Uterus (tissue), 3 donors: ENCODE measurements at regions not wholly inside any gene's neighbourhood (a gene's known extent, or its start where the extent isn't known, plus 50 kb on each side); places are given as distances from the start of the nearest gene placed in this dataset.

Experiments used
- DNase-seq, 2 donors: peaks; one replicate each; pipeline ENCODE4 v3.0.0-alpha.2; 2019 to 2020
- H3K27ac ChIP-seq, 2 donors: fragments of 200-600 bp; sonication (generic); 1 replicate in 1 of 2; 2 replicates in 1 of 2; pipeline ENCODE4 v1.5.1; 2016 to 2018
- H3K27me3 ChIP-seq, 2 donors: fragments of 200-600 bp; sonication (generic); one replicate each; pipeline ENCODE4 v1.5.1; 2018 to 2019; ENCODE audit warnings: control low read depth in 1 of 2
- H3K36me3 ChIP-seq, 2 donors: fragments of 200-600 bp; sonication (generic); one replicate each; pipeline ENCODE4 v1.5.1; 2019; ENCODE audit warnings: control low read depth in 1 of 2
- H3K4me1 ChIP-seq, 2 donors: fragments of 200-600 bp; sonication (generic); one replicate each; pipeline ENCODE4 v1.5.1; 2018 to 2019; ENCODE audit warnings: control low read depth in 1 of 2
- H3K4me3 ChIP-seq, 2 donors: fragments of 200-600 bp; sonication (generic); 1 replicate in 1 of 2; 2 replicates in 1 of 2; pipeline ENCODE4 v1.5.1; 2018 to 2019; ENCODE audit warnings: mild to moderate bottlenecking in 1 of 2
- H3K9me3 ChIP-seq, 2 donors: fragments of 200-600 bp; sonication (generic); one replicate each; pipeline ENCODE4 v1.5.1; 2019; ENCODE audit warnings: control low read depth in 1 of 2
- POLR2A ChIP-seq, 2 donors: fragments of 450-650 bp; IDR thresholded peaks; one replicate each; pipeline ENCODE4 v1.6.1; 2016; ENCODE audit warnings: antibody characterized with exemption in 2 of 2, mild to moderate bottlenecking in 1 of 2, moderate library complexity in 1 of 2
- intact Hi-C: fragments of 100-400 bp; cut with DNase I; formaldehyde crosslinking; loops from one replicate; pipeline ENCODE4 v1.15.1; 2023; ENCODE audit warnings: low total_unique reads
- TF ChIP-seq, protein P1 (sequence below), 4 experiments: fragments of 200-600 bp in 2 of 4; fragments of 450-650 bp in 2 of 4; sonication (generic) in 2 of 4; IDR thresholded peaks; one replicate each; pipeline ENCODE4 v1.5.1; 2016 to 2019; ENCODE audit warnings: antibody characterized with exemption in 4 of 4, mild to moderate bottlenecking in 2 of 4, moderate library complexity in 1 of 4
- donor health status: DM: yes; HTN: yes; CAD: no.

- no peak overlapping the region for H3K27ac ChIP-seq
- H3K36me3 ChIP-seq, result no peaks in the 10 kb centered on the region
- no peaks in the 10 kb centered on the region for H3K9me3 ChIP-seq
- no peak for DNase-seq
- H3K4me1 ChIP-seq, result no peaks in the 10 kb centered on the region
- H3K4me3 ChIP-seq, result no peak overlapping the region
- no peaks in the 10 kb centered on the region for H3K27me3 ChIP-seq
- intact Hi-C loops, result no loop called here
- TF ChIP-seq POLR2A (IDR thresholded peaks at IDR 0.05), result no peak
- TF ChIP-seq, protein P1, sequence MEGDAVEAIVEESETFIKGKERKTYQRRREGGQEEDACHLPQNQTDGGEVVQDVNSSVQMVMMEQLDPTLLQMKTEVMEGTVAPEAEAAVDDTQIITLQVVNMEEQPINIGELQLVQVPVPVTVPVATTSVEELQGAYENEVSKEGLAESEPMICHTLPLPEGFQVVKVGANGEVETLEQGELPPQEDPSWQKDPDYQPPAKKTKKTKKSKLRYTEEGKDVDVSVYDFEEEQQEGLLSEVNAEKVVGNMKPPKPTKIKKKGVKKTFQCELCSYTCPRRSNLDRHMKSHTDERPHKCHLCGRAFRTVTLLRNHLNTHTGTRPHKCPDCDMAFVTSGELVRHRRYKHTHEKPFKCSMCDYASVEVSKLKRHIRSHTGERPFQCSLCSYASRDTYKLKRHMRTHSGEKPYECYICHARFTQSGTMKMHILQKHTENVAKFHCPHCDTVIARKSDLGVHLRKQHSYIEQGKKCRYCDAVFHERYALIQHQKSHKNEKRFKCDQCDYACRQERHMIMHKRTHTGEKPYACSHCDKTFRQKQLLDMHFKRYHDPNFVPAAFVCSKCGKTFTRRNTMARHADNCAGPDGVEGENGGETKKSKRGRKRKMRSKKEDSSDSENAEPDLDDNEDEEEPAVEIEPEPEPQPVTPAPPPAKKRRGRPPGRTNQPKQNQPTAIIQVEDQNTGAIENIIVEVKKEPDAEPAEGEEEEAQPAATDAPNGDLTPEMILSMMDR (IDR thresholded peaks at IDR 0.05), result no peak
Measured at GRCh38 chr18:22019193-22019592, 150.2 kb upstream of the GATA6 start.

DNA sequence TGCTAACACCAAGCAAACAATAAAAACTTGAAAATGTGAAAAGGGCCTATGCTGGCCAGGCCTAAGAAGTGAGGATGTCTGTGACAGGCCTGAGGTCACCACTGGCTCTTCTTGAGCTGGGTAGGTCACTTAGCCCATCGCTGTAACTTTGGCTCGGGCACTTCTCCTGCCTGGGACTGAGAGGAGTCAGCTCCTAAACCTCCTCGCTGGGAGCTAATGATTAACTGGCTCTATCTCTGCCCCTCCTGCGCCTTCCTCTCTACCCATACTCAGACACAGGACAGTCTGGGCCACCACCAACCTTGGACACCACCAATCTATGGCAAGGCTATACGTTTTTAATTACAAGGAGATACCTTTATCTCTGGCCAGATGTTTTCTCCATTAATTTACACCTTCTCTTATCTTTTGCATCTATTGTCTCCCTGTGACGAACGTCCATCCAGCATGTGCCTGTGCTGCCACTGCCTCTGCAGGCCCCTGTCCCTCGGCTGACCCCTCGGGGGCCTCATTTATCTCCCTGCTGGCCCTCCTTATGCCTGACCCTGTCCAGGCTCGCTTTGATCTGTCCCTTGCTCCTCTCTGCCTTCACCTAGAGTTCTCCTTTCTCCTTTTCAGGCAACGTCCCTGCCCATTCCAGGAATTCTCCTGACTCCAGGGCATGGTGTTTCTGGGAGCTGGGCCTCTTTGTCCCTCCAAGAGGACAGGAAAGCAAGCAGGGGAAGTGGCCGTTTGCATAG, 149.1 kb upstream of the GATA6 start:
- H3K4me3 ChIP-seq, result no peak overlapping the region
- intact Hi-C loops, result loop anchor here (10.0 kb wide), 1 partner anchor 55 kb away; no protein-coding TSS in a partner anchor
- no peaks in the 10 kb centered on the region for H3K9me3 ChIP-seq
- DNase-seq, result no peak
- no peaks in the 10 kb centered on the region for H3K27me3 ChIP-seq
- H3K36me3 ChIP-seq, result no peaks in the 10 kb centered on the region
- no peak for TF ChIP-seq POLR2A (IDR thresholded peaks at IDR 0.05)
- TF ChIP-seq, protein P1 (IDR thresholded peaks at IDR 0.05), result no peak
- H3K27ac ChIP-seq, result no peak overlapping the region
- H3K4me1 ChIP-seq, result no peaks in the 10 kb centered on the region

DNA sequence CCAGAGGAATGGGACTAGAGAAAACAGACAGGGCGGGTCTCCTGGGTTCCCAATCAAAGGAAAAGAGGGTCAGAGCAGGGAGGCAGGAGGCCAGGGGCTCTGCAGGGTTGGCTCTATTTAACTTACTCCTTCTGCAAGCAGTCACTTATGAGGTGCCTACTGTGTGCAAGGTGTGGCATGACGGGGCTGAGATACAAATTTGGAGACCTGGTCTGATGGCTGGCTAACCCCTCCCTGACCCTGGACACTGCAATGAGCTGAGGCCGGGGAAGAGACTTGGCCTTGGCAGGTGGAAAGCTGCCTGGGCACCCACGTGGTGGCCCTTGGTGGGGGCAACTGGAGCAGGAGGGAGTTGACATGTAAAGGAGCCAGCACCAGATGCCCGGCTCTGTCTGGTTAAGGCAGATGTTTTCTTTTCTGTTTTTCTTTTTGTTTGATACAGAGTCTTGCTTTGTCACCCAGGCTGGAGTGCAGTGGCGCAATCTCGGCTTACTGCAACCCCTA, 148.5 kb upstream of the GATA6 start:
- no peaks in the 10 kb centered on the region for H3K36me3 ChIP-seq
- no peak overlapping the region for H3K4me3 ChIP-seq
- H3K4me1 ChIP-seq, result no peaks in the 10 kb centered on the region
- intact Hi-C loops, result loop anchor here (10.0 kb wide), 1 partner anchor 56 kb away; no protein-coding TSS in a partner anchor
- TF ChIP-seq POLR2A (IDR thresholded peaks at IDR 0.05), result no peak
- TF ChIP-seq, protein P1 (IDR thresholded peaks at IDR 0.05), result no peak
- no peak overlapping the region for H3K27ac ChIP-seq
- H3K9me3 ChIP-seq, result no peaks in the 10 kb centered on the region
- no peak for DNase-seq
- H3K27me3 ChIP-seq, result no peaks in the 10 kb centered on the region

DNA sequence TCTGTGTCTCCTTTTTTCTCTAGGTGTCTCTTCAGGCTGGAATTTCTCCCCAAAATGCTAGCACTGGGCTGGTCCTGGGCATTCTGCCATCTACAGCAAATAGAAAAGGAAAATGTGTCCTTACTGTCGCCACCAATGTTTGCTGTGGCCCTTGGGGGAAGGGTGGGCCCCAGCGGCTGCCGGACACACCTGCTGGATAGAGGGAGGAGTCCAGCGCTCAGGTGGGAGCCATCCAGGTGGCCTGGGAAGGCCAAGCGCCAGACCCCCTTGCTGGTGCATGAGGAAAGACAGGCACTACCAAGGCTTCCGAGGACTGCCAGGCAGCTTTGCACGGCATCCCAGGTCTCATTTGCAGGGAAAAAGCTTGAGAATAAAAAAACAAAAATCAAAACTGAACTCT, 147.7 kb upstream of the GATA6 start:
- TF ChIP-seq, protein P1 (IDR thresholded peaks at IDR 0.05), result no peak
- TF ChIP-seq POLR2A (IDR thresholded peaks at IDR 0.05), result no peak
- H3K9me3 ChIP-seq, result no peaks in the 10 kb centered on the region
- intact Hi-C loops, result loop anchor here (10.0 kb wide), 1 partner anchor 57 kb away; no protein-coding TSS in a partner anchor
- H3K4me1 ChIP-seq, result no peaks in the 10 kb centered on the region
- H3K27me3 ChIP-seq, result no peaks in the 10 kb centered on the region
- no peak for DNase-seq
- H3K27ac ChIP-seq, result no peak overlapping the region
- H3K4me3 ChIP-seq, result no peak overlapping the region
- no peaks in the 10 kb centered on the region for H3K36me3 ChIP-seq

- intact Hi-C loops, result loop anchor here (10.0 kb wide), 1 partner anchor 60 kb away; no protein-coding TSS in a partner anchor
Measured at GRCh38 chr18:22024924-22025323, 144.5 kb upstream of the GATA6 start.

More at GRCh38 chr18:22024924-22025323, 144.5 kb upstream of the GATA6 start:
- Histone ChIP-seq H3K27me3 (no peaks in the 10 kb centered on the region), H3K4me3 (no peak overlapping the region), H3K9me3 (no peaks in the 10 kb centered on the region), H3K27ac (no peak overlapping the region), H3K36me3 (no peaks in the 10 kb centered on the region), H3K4me1 (no peaks in the 10 kb centered on the region)
- DNase-seq, result no peak
- TF ChIP-seq, protein P1 (IDR thresholded peaks at IDR 0.05), result no peak
- TF ChIP-seq POLR2A (IDR thresholded peaks at IDR 0.05), result no peak
